Stimulated activated CD8-positive, alpha-beta memory T cell treated with anti-CD3 and anti-CD28 coated beads, Interleukin-15, amount 100 ng/mL, for 24 hours (primary cell): ENCODE measurements at regions not wholly inside any gene's neighbourhood (a gene's known extent, or its start where the extent isn't known, plus 50 kb on each side); places are given as distances from the start of the nearest gene placed in this dataset.
"Not testable (repeated sequence)": the region's sequence is repeated elsewhere in the genome, so short reads cannot be mapped to it uniquely, and the experiment has no call there.

Source experiments
- DNase-seq: peaks from one replicate; pipeline ENCODE4 v3.0.0-alpha.2; 2020; ENCODE audit warnings: low read depth

GRCh38 chr2:16088035-16088801 lies 147.9 kb downstream of the MYCN start:
- no peak for DNase-seq

- not testable (repeated sequence) for DNase-seq
Observed at GRCh38 chr2:16086136-16086535, 145.8 kb downstream of the MYCN start.

- DNase-seq = no peak
Observed at GRCh38 chr2:16085073-16085472, 144.7 kb downstream of the MYCN start.

- no peak for DNase-seq
Observed at GRCh38 chr2:16084274-16084673, 143.9 kb downstream of the MYCN start.

GRCh38 chr2:16082276-16082675 lies 141.9 kb downstream of the MYCN start:
- DNase-seq = no peak

- DNase-seq = no peak
Observed at GRCh38 chr2:16081316-16082200, 141.2 kb downstream of the MYCN start.

- DNase-seq = no peak
Observed at GRCh38 chr2:16080516-16080915, 140.2 kb downstream of the MYCN start.

GRCh38 chr2:16080071-16080470 lies 139.7 kb downstream of the MYCN start:
- DNase-seq = no peak

- DNase-seq = no peak
Observed at GRCh38 chr2:16079637-16080036, 139.3 kb downstream of the MYCN start.

- DNase-seq = no peak
Observed at GRCh38 chr2:16077601-16078000, 137.3 kb downstream of the MYCN start.

- no peak for DNase-seq
Observed at GRCh38 chr2:16076911-16077310, 136.6 kb downstream of the MYCN start.

- DNase-seq = no peak
Observed at GRCh38 chr2:16075045-16076012, 135.0 kb downstream of the MYCN start.

GRCh38 chr2:16073921-16074425 lies 133.6 kb downstream of the MYCN start:
- no peak for DNase-seq

- DNase-seq = no peak
Observed at GRCh38 chr2:16073471-16073870, 133.1 kb downstream of the MYCN start.

- no peak for DNase-seq
Observed at GRCh38 chr2:16072638-16073290, 132.4 kb downstream of the MYCN start.

- no peak for DNase-seq
Observed at GRCh38 chr2:16071865-16072637, 131.7 kb downstream of the MYCN start.

- DNase-seq = no peak
Observed at GRCh38 chr2:16071039-16071864, 130.9 kb downstream of the MYCN start.

- no peak for DNase-seq
Observed at GRCh38 chr2:16070648-16070971, 130.3 kb downstream of the MYCN start.

- DNase-seq = no peak
Observed at GRCh38 chr2:16069933-16070647, 129.7 kb downstream of the MYCN start.
